KOPT-K1 (cell line): ENCODE measurements at regions not wholly inside any gene's neighbourhood (a gene's known extent, or its start where the extent isn't known, plus 50 kb on each side); places are given as distances from the start of the nearest gene placed in this dataset.
A peak's percentile ranks its signal among the peaks of the same experiment; 100 is the strongest.
"Not testable (repeated sequence)": the region's sequence is repeated elsewhere in the genome, so short reads cannot be mapped to it uniquely, and the experiment has no call there.

Source experiments
- H3K27ac ChIP-seq: fragments of 200-600 bp; sonication (generic); 2 replicates; pipeline ENCODE4 v1.5.1; 2016; ENCODE audit warnings: antibody characterized with exemption, mild to moderate bottlenecking, low read depth, low read length; ENCODE audit not compliant: poor library complexity, severe bottlenecking
- H3K36me3 ChIP-seq: fragments of 200-600 bp; sonication (generic); 2 replicates; pipeline ENCODE4 v1.5.1; 2017; ENCODE audit warnings: antibody characterized with exemption, mild to moderate bottlenecking, low read length, moderate library complexity; ENCODE audit not compliant: insufficient read depth
- H3K9me3 ChIP-seq: fragments of 200-600 bp; sonication (generic); 2 replicates; pipeline ENCODE4 v1.5.1; 2017; ENCODE audit warnings: antibody characterized with exemption, low read length, mild to moderate bottlenecking; ENCODE audit not compliant: insufficient read depth, poor library complexity, severe bottlenecking

- no peaks in the 10 kb centered on the region for H3K9me3 ChIP-seq
- no peaks in the 10 kb centered on the region for H3K36me3 ChIP-seq
- H3K27ac ChIP-seq, result no peak overlapping the region
Observed at GRCh38 chr12:74646831-74647230, 109.2 kb downstream of the ATXN7L3B start.

DNA sequence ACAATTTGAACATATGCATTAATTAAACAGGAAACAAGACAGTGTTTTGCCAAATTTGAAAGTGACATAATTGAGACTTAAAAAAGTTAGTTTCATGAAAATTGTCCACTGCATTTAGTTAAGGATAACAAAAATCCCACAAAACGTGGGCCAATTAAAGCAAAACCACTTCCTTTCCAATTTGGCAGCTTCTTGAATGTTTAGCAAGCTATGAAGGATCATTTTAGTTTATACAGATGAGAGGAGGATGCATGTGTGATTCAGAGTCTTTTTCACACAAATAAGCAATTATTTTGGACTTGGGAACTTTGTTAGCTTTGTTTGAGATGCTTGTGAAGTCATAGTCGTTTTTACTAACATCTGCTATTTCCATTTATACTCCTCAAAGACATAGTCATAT is 109.6 kb downstream of the ATXN7L3B start:
- Histone ChIP-seq H3K9me3 (no peaks in the 10 kb centered on the region), H3K27ac (no peak overlapping the region), H3K36me3 (no peaks in the 10 kb centered on the region)

DNA sequence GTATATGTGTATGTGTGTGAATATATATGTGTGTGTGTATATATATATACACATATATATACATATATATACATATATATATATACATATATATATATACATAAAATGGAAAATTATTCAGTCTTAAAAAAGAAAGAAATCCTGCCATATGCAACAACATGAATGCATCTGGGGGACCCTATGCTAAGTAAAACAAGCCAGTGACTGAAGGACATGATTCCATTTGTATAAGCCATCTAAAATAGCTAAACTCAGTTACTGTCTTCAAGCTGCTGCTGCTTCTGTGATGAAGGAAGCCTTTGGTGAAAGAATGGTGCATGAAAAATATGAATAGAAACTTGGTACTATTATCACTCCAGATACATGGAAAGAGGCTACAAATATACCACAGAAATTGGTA is 118.6 kb downstream of the ATXN7L3B start:
- Histone ChIP-seq H3K27ac (no peak overlapping the region), H3K9me3 (no peaks in the 10 kb centered on the region), H3K36me3 (no peaks in the 10 kb centered on the region)

- Histone ChIP-seq H3K27ac (no peak overlapping the region), H3K9me3 (no peaks in the 10 kb centered on the region), H3K36me3 (no peaks in the 10 kb centered on the region)
Observed at GRCh38 chr12:74660442-74660841, 122.8 kb downstream of the ATXN7L3B start.

DNA sequence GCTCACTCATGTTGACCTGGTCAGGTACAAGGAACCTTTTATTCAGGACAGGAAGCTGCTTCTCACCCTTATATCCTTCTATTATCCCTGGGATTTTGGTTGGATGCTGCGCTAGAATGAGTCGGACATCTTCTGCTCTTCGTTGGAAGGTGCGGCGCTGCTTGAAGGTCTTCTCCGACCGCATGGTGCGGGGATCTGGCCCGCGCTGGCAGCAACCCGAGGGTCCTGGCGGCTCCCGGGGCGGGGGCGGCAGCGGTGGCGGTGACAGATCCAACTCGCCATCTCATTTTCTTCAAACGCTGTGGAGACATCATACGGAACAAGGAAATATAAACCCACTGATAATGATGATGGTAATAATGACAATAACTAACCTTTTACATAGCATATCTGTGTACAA is 126.3 kb downstream of the ATXN7L3B start:
- Histone ChIP-seq H3K9me3 (no peaks in the 10 kb centered on the region), H3K36me3 (no peaks in the 10 kb centered on the region), H3K27ac (no peak overlapping the region)

DNA sequence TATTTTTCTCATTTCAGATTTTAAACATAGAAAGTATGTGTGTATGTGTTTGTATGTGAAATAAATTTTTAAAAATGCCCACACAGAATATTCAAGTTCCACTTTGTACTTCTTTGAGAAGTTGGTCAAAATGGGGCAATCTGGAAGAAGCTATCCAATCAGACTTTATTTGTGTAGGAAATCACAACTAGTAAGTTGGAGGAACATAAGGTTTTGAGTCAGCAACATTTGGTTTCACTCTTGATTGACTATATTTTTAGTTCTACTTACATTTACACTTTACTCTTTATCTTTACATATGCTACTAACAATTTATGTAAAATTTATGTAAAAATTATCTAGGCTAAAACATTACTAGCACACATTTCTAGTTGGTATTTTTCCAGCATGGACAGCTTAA is 128.1 kb downstream of the ATXN7L3B start:
- H3K36me3 ChIP-seq, result no peaks in the 10 kb centered on the region
- H3K27ac ChIP-seq, result no peak overlapping the region
- no peaks in the 10 kb centered on the region for H3K9me3 ChIP-seq

DNA sequence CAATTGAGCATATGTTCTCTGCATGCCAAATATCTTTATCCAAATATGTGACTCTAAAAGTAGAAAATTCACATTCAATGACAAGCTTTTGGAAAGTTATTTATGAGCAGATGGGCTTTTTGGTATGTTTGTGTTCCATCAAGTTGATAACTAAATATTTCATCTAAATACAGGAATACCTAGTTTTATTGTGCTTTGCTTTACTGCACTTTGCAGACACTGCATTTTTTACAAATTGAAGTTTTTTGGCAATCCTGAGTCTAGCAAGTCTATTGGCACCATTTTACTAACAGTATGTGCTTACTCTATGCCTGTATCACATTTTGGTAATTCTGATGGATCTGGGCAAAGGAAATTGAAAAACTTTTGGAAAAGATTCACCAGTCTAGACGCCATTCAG is 133.8 kb downstream of the ATXN7L3B start:
- no peaks in the 10 kb centered on the region for H3K36me3 ChIP-seq
- no peak overlapping the region for H3K27ac ChIP-seq
- no peaks in the 10 kb centered on the region for H3K9me3 ChIP-seq

GRCh38 chr12:74676955-74677354 is 139.3 kb downstream of the ATXN7L3B start:
- H3K27ac ChIP-seq, result not testable (repeated sequence)

GRCh38 chr12:74685385-74685784 is 147.8 kb downstream of the ATXN7L3B start:
- Histone ChIP-seq H3K36me3 (no peaks in the 10 kb centered on the region), H3K27ac (no peak overlapping the region), H3K9me3 (peaks cover 4% of the 10 kb centered on the region)

More at GRCh38 chr12:74676955-74677354, 139.3 kb downstream of the ATXN7L3B start:
- not testable (repeated sequence) for H3K9me3 ChIP-seq, H3K36me3 ChIP-seq

- Histone ChIP-seq H3K27ac (no peak overlapping the region), H3K9me3 (peaks cover 4% of the 10 kb centered on the region), H3K36me3 (no peaks in the 10 kb centered on the region)
Observed at GRCh38 chr12:74689071-74689655, 151.5 kb downstream of the ATXN7L3B start.

DNA sequence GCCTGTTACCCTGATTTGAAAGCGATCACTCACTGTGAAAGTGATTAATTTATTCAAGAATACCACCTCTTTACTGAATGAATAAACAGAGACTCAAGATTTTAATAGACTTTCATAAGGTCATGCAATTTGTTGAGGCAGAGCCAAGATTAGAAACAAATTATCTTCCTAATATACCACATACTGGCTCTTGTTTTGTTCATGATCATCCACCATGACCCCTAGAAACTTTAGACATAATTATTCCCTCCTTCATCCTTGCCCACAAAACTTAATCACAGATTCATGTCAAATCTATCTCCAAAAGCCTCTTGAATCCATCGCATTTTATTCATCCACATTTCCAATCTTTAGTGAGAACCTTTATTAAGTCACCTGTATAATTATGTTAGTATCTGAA is 152.3 kb downstream of the ATXN7L3B start:
- Histone ChIP-seq H3K27ac (no peak overlapping the region), H3K9me3 (peaks cover 4% of the 10 kb centered on the region), H3K36me3 (no peaks in the 10 kb centered on the region)

- H3K9me3 ChIP-seq, result no peaks in the 10 kb centered on the region
- no peak overlapping the region for H3K27ac ChIP-seq
- H3K36me3 ChIP-seq, result no peaks in the 10 kb centered on the region
Observed at GRCh38 chr12:74719447-74719846, 181.8 kb downstream of the ATXN7L3B start.

GRCh38 chr12:74722709-74723108 is 185.1 kb downstream of the ATXN7L3B start:
- Histone ChIP-seq H3K27ac (no peak overlapping the region), H3K9me3 (no peaks in the 10 kb centered on the region), H3K36me3 (no peaks in the 10 kb centered on the region)

- Histone ChIP-seq H3K36me3 (no peaks in the 10 kb centered on the region), H3K27ac (no peak overlapping the region), H3K9me3 (no peaks in the 10 kb centered on the region)
Observed at GRCh38 chr12:74725154-74725553, 187.5 kb downstream of the ATXN7L3B start.

GRCh38 chr12:74728006-74728405 is 190.4 kb downstream of the ATXN7L3B start:
- Histone ChIP-seq H3K27ac (no peak overlapping the region), H3K9me3 (no peaks in the 10 kb centered on the region), H3K36me3 (no peaks in the 10 kb centered on the region)

DNA sequence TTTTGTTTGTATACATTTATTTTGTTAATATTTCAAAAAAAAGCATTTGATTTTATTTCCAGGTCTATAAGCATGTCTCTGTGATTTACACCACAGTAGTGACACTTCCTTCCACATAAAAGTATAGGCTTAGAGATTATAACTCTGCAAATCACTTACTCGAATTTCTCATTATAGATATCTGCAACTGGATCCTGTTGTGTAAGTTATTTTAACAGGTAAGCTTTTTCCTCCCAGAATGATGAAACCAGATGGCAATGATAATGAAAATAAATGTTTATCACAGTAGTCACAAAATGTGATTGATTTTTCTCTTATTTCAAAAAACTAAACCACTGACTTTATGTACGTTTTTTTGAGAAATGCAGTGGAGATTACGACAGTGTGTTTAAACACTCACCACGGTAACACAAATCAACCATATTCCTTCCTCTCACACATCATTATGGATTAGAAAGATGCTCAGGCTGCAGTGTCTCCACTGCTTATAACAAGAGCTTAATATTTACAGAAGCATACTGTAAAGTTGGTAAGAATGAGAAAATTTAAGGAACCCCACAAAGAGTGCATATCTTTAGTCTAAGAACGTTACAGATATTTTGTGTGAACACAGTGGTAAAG is 194.6 kb downstream of the ATXN7L3B start:
- peak overlapping the region; percentile 20 for H3K27ac ChIP-seq
- no peaks in the 10 kb centered on the region for H3K9me3 ChIP-seq
- no peaks in the 10 kb centered on the region for H3K36me3 ChIP-seq
